Stimulated activated memory B cell treated with anti-CD40 and anti-IgM and Interleukin-4, amounts not matched to agents 10 μg/mL and 1 μg/mL and 100 μg/mL, for 72 hours (primary cell): ENCODE measurements at regions not wholly inside any gene's neighbourhood (a gene's known extent, or its start where the extent isn't known, plus 50 kb on each side); places are given as distances from the start of the nearest gene placed in this dataset.

Experiments used
- ATAC-seq: fragments of 150-1000 bp; cut with Tn5 transposase; 2 replicates; pipeline ENCODE4 v1.10.0; 2021
- H3K27ac Mint-ChIP-seq: one replicate; pipeline ENCODE4 v1.8.0; 2022; ENCODE audit warnings: mild to moderate bottlenecking, mixed read lengths
- H3K27me3 Mint-ChIP-seq: one replicate; pipeline ENCODE4 v1.8.0; 2022; ENCODE audit warnings: mixed read lengths
- H3K36me3 Mint-ChIP-seq: one replicate; pipeline ENCODE4 v1.8.0; 2022; ENCODE audit warnings: mixed read lengths
- H3K4me1 Mint-ChIP-seq: one replicate; pipeline ENCODE4 v1.8.0; 2022; ENCODE audit warnings: mixed read lengths
- H3K4me3 Mint-ChIP-seq: one replicate; pipeline ENCODE4 v1.8.0; 2022; ENCODE audit warnings: mild to moderate bottlenecking, moderate library complexity, mixed read lengths
- H3K9me3 Mint-ChIP-seq: one replicate; pipeline ENCODE4 v1.8.0; 2022; ENCODE audit warnings: mixed read lengths

DNA sequence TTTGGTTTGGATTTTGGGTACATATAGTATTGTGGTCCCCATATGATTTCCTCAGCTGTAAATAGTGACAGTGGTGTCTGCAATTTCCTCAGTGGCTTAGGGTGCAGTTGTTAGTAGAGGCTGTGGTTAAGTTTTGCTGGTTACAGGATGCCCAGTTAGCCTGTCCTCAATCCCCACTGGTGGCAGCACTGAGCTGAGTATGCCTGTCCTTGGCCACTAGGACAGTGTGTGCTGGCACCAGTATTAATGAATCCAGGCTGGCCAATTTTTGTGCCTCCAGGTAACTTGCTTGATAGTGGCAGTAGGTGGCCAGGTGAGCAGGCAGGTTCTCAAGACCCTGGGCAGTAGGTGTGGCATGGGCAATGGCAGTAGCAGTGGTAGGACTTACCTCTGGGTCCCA lies 973.1 kb downstream of the TMEM182 start:
- H3K36me3 Mint-ChIP-seq = no peaks in the 10 kb centered on the region
- no peak for ATAC-seq

DNA sequence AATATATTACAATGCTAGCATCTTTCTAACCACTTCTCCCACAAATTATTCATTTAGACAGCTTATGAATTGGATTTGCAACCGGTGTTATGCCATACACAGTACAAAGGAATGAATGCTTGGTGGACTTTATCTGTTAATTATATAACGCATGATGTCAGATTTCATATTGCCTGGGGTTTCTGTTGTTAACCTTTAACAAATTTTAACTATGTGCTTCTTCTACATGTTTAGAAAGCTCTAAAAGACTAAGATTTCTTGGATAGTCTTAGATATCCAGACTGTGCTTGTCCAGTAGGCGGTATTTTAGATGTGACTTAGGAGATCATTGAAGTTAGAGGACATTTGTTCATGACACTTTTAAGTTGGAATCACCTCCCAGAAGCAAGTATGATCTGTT lies 976.3 kb downstream of the TMEM182 start:
- Mint-ChIP-seq H3K27ac (no peak overlapping the region), H3K4me1 (no peaks in the 10 kb centered on the region), H3K9me3 (peaks cover 12% of the 10 kb centered on the region), H3K4me3 (no peak overlapping the region), H3K36me3 (no peaks in the 10 kb centered on the region), H3K27me3 (no peaks in the 10 kb centered on the region)
- no peak for ATAC-seq

More for the DNA sequence above, 973.1 kb downstream of the TMEM182 start:
- no peaks in the 10 kb centered on the region for H3K27me3 Mint-ChIP-seq
- no peak overlapping the region for H3K27ac Mint-ChIP-seq
- peaks cover 20% of the 10 kb centered on the region for H3K9me3 Mint-ChIP-seq
- no peaks in the 10 kb centered on the region for H3K4me1 Mint-ChIP-seq
- H3K4me3 Mint-ChIP-seq = no peak overlapping the region

GRCh38 chr2:103738606-103739005 lies 976.8 kb downstream of the TMEM182 start:
- no peak overlapping the region for H3K4me3 Mint-ChIP-seq
- H3K27ac Mint-ChIP-seq = no peak overlapping the region
- H3K4me1 Mint-ChIP-seq = no peaks in the 10 kb centered on the region
- H3K36me3 Mint-ChIP-seq = no peaks in the 10 kb centered on the region
- ATAC-seq = no peak
- peaks cover 8% of the 10 kb centered on the region for H3K9me3 Mint-ChIP-seq
- no peaks in the 10 kb centered on the region for H3K27me3 Mint-ChIP-seq

DNA sequence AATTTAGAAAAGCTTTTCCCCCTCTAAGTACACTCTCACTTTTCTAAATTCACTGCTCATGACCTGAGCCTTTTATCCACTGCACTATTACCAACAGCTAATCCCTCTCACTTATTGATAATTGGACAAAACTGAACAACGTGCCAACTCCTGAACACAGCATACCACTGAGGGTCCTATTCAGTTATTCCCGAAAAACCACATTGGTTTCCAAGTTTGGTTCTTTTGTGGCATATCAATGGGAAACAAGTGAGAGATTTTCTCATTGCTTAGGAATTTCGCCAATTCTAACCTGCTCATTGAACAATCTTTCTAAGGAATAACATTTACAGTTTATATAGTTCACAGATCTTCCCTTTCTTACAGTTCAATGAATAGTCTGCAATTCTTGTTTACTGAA lies 977.4 kb downstream of the TMEM182 start:
- H3K9me3 Mint-ChIP-seq = peaks cover 4% of the 10 kb centered on the region
- no peaks in the 10 kb centered on the region for H3K36me3 Mint-ChIP-seq
- H3K4me1 Mint-ChIP-seq = no peaks in the 10 kb centered on the region
- no peaks in the 10 kb centered on the region for H3K27me3 Mint-ChIP-seq
- no peak for ATAC-seq
- no peak overlapping the region for H3K4me3 Mint-ChIP-seq
- H3K27ac Mint-ChIP-seq = no peak overlapping the region

- no peak overlapping the region for H3K27ac Mint-ChIP-seq
- no peak overlapping the region for H3K4me3 Mint-ChIP-seq
- no peaks in the 10 kb centered on the region for H3K4me1 Mint-ChIP-seq
- no peak for ATAC-seq
- no peaks in the 10 kb centered on the region for H3K27me3 Mint-ChIP-seq
- H3K9me3 Mint-ChIP-seq = no peaks in the 10 kb centered on the region
- no peaks in the 10 kb centered on the region for H3K36me3 Mint-ChIP-seq
Measured at GRCh38 chr2:103739921-103740320, 978.1 kb downstream of the TMEM182 start.

DNA sequence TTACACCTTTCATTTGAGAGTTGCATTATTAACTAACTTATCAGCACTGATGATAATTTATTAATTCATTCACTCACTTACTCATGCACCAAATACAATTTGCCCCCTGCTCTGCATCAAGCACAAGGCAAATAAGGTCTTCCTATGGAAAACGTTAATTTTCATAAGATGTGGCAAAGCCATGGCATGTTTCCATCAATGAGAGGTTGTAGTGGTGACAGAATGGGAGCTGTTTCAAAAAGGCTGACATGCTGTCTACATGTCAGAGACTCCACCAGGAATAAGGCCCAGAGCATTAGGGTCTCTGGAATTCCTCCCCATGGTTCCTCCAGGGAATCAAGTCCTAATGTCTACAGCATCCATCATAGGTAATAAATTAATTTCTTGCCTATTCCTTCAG lies 978.8 kb downstream of the TMEM182 start:
- H3K4me1 Mint-ChIP-seq = no peaks in the 10 kb centered on the region
- H3K27ac Mint-ChIP-seq = no peak overlapping the region
- H3K36me3 Mint-ChIP-seq = no peaks in the 10 kb centered on the region
- ATAC-seq = no peak
- no peaks in the 10 kb centered on the region for H3K27me3 Mint-ChIP-seq
- H3K9me3 Mint-ChIP-seq = no peaks in the 10 kb centered on the region
- H3K4me3 Mint-ChIP-seq = no peak overlapping the region

GRCh38 chr2:103743195-103743594 lies 981.4 kb downstream of the TMEM182 start:
- Mint-ChIP-seq H3K27ac (no peak overlapping the region), H3K4me1 (no peaks in the 10 kb centered on the region), H3K36me3 (no peaks in the 10 kb centered on the region), H3K27me3 (no peaks in the 10 kb centered on the region), H3K9me3 (peaks cover 4% of the 10 kb centered on the region), H3K4me3 (no peak overlapping the region)
- no peak for ATAC-seq

DNA sequence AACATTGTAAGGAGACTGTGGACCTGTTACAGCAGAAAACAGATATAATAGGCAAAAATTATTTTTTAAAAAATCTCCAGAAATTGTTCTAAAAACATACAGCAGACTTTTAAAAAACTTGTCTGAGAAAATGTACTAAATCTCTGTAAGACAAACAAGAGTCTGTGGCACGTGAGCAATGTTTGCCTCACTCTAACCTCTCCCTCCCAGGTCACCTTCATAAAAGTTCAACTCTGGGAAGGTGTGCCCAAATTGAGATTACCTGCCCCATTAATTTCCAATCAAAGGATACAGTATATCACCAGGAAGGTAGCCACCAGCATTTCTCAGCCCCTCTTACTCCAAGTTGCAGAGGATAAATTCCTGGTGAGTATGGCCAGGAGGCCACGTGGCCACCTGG lies 992.7 kb downstream of the TMEM182 start:
- Mint-ChIP-seq H3K36me3 (no peaks in the 10 kb centered on the region), H3K27ac (no peak overlapping the region), H3K4me1 (no peaks in the 10 kb centered on the region), H3K4me3 (no peak overlapping the region), H3K9me3 (peaks cover 11% of the 10 kb centered on the region), H3K27me3 (no peaks in the 10 kb centered on the region)
- ATAC-seq = no peak

- no peaks in the 10 kb centered on the region for H3K27me3 Mint-ChIP-seq
- ATAC-seq = no peak
- no peak overlapping the region for H3K4me3 Mint-ChIP-seq
- H3K9me3 Mint-ChIP-seq = peaks cover 2% of the 10 kb centered on the region
- no peaks in the 10 kb centered on the region for H3K4me1 Mint-ChIP-seq
- no peaks in the 10 kb centered on the region for H3K36me3 Mint-ChIP-seq
- no peak overlapping the region for H3K27ac Mint-ChIP-seq
Measured at GRCh38 chr2:103773884-103774283, 1012.1 kb downstream of the TMEM182 start.

DNA sequence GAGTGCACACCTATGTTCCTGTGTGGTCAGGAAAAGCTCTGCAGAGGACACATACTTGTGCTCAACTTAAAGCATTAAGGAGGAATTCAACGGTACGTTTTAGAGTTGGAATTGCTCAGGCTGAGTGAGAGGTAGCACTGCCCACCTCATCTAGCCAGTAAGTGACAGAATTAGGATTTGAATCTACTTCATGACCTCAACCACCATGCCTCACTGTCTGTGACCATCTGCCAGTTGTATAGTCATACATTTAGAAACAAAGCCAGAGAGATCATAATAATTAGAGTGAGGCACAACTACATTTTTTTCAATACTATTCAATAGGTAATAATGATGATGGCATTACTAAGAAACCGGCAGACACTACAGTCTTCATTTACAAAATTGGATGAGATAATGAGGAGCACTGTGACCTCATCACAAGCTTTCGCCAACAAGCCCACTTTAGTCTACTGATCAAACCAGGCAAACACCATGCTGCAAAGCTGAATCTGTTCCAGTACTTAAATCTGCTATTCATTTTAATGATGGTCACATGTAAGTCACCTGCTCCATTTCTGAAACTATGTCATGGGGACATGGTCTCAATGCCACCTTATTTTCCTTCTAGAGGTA lies 1018.4 kb downstream of the TMEM182 start:
- Mint-ChIP-seq H3K27ac (no peak overlapping the region), H3K4me1 (no peaks in the 10 kb centered on the region), H3K9me3 (peaks cover 5% of the 10 kb centered on the region), H3K36me3 (no peaks in the 10 kb centered on the region), H3K27me3 (no peaks in the 10 kb centered on the region), H3K4me3 (no peak overlapping the region)
- ATAC-seq = no peak

DNA sequence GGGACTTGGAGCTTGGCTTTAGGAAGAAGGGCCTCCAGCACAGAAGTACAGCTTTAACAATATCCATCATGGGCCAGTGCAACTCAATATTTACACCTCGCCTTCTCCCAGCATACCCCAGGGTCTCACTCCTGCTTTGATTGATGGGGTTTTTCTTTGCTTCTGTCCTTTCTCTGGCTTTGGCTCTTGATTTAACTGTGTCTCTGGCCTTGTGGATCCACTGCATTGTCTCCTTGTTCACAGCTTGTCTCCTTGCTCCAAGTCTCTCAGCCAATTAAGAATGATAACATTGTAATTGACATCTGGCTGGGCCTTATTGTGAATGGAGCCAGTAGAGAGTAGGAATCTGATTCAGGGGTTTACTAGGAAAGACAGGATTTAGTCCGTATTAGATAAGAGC lies 1019.5 kb downstream of the TMEM182 start:
- no peaks in the 10 kb centered on the region for H3K36me3 Mint-ChIP-seq
- no peak for ATAC-seq
- H3K27me3 Mint-ChIP-seq = no peaks in the 10 kb centered on the region
- no peak overlapping the region for H3K4me3 Mint-ChIP-seq
- H3K9me3 Mint-ChIP-seq = peaks cover 5% of the 10 kb centered on the region
- H3K4me1 Mint-ChIP-seq = no peaks in the 10 kb centered on the region
- H3K27ac Mint-ChIP-seq = no peak overlapping the region

GRCh38 chr2:103784261-103784660 lies 1022.4 kb downstream of the TMEM182 start:
- Mint-ChIP-seq H3K27me3 (no peaks in the 10 kb centered on the region), H3K4me3 (no peak overlapping the region), H3K9me3 (peaks cover 3% of the 10 kb centered on the region), H3K27ac (no peak overlapping the region), H3K4me1 (no peaks in the 10 kb centered on the region), H3K36me3 (no peaks in the 10 kb centered on the region)
- ATAC-seq = no peak

DNA sequence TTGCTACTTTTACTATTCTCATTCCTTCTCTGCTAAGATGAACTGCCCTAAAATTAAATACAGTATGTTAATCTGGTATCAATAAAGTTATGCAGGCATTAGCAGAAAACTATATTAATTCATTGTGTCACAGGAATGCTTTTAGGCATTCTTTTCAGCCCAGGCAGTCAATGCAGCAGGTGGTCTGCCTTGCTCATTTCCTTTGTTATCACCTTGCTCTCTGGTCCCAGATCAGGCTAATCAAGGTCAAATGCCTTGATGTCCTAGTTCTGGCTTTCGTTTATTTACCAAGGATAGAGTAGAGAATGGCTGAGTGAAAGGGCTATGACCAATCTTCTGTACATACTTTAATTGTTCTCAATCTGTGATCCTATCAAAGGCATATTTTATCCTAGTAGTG lies 1023.6 kb downstream of the TMEM182 start:
- no peak overlapping the region for H3K4me3 Mint-ChIP-seq
- no peak for ATAC-seq
- no peaks in the 10 kb centered on the region for H3K27me3 Mint-ChIP-seq
- peaks cover 3% of the 10 kb centered on the region for H3K9me3 Mint-ChIP-seq
- no peaks in the 10 kb centered on the region for H3K4me1 Mint-ChIP-seq
- H3K36me3 Mint-ChIP-seq = no peaks in the 10 kb centered on the region
- H3K27ac Mint-ChIP-seq = no peak overlapping the region

DNA sequence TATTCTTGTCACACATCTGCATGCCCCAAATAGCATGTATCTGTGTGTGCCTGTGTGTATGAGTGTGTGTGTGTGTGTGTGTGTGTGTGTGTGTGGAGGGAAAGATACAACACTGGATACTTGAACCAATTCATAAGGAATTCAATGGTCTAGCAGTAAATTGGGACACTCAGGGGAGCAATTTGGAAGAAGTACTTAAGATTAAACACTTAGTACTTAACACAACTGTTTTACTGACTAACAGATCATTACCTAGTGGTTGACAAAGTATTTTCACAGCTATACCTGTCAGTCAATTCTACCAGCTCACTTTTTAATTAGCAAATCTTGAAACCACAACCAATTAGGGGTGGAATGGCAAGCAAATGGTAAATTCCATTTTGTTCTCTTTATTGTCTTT lies 1024.1 kb downstream of the TMEM182 start:
- peaks cover 3% of the 10 kb centered on the region for H3K9me3 Mint-ChIP-seq
- H3K27ac Mint-ChIP-seq = no peak overlapping the region
- H3K27me3 Mint-ChIP-seq = no peaks in the 10 kb centered on the region
- ATAC-seq = no peak
- no peaks in the 10 kb centered on the region for H3K36me3 Mint-ChIP-seq
- no peaks in the 10 kb centered on the region for H3K4me1 Mint-ChIP-seq
- no peak overlapping the region for H3K4me3 Mint-ChIP-seq

- H3K4me3 Mint-ChIP-seq = no peak overlapping the region
- H3K4me1 Mint-ChIP-seq = no peaks in the 10 kb centered on the region
- no peaks in the 10 kb centered on the region for H3K27me3 Mint-ChIP-seq
- no peak overlapping the region for H3K27ac Mint-ChIP-seq
- ATAC-seq = no peak
- H3K9me3 Mint-ChIP-seq = peaks cover 3% of the 10 kb centered on the region
- no peaks in the 10 kb centered on the region for H3K36me3 Mint-ChIP-seq
Measured at GRCh38 chr2:103788389-103788788, 1026.6 kb downstream of the TMEM182 start.

GRCh38 chr2:103788951-103789350 lies 1027.1 kb downstream of the TMEM182 start:
- Mint-ChIP-seq H3K27ac (no peak overlapping the region), H3K4me1 (no peaks in the 10 kb centered on the region), H3K36me3 (no peaks in the 10 kb centered on the region), H3K9me3 (peaks cover 3% of the 10 kb centered on the region), H3K4me3 (no peak overlapping the region), H3K27me3 (no peaks in the 10 kb centered on the region)
- ATAC-seq = no peak
